ENCODE measurements at regions not wholly inside any gene's neighbourhood (a gene's known extent, or its start where the extent isn't known, plus 50 kb on each side); places are given as distances from the start of the nearest gene placed in this dataset.

DNA sequence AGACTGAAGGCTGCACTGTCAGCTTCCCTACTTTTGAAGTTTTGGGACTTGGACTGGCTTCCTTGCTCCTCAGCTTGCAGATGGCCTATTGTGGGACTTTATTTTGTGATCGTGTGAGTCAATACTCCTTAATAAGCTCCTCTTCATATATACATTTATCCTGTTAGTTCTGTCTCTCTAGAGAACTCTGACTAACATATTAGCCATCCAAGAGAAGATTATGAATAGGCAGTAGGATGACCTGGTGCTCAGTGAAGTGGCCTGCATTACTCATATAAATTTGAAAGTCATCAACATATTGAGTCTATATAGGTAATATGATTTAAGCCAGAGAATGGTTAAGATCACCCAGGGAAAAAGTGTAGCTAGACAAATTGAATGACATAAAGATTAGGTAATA, 136.3 kb upstream of the UFM1 start:
- TF ChIP-seq, protein P1, sequence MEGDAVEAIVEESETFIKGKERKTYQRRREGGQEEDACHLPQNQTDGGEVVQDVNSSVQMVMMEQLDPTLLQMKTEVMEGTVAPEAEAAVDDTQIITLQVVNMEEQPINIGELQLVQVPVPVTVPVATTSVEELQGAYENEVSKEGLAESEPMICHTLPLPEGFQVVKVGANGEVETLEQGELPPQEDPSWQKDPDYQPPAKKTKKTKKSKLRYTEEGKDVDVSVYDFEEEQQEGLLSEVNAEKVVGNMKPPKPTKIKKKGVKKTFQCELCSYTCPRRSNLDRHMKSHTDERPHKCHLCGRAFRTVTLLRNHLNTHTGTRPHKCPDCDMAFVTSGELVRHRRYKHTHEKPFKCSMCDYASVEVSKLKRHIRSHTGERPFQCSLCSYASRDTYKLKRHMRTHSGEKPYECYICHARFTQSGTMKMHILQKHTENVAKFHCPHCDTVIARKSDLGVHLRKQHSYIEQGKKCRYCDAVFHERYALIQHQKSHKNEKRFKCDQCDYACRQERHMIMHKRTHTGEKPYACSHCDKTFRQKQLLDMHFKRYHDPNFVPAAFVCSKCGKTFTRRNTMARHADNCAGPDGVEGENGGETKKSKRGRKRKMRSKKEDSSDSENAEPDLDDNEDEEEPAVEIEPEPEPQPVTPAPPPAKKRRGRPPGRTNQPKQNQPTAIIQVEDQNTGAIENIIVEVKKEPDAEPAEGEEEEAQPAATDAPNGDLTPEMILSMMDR (IDR thresholded peaks at IDR 0.05): no peak
- no peak for TF ChIP-seq POLR2A (IDR thresholded peaks at IDR 0.05)
- no peak for TF ChIP-seq EP300 (IDR thresholded peaks at IDR 0.05)
